SU-DHL-6 (cell line): ENCODE measurements at regions not wholly inside any gene's neighbourhood (a gene's known extent, or its start where the extent isn't known, plus 50 kb on each side); places are given as distances from the start of the nearest gene placed in this dataset.

ENCODE experiments used
- H2AFZ ChIP-seq: fragments of 200-600 bp; sonication (generic); 2 replicates; pipeline ENCODE4 v1.6.1; 2014; ENCODE audit warnings: low read depth, mild to moderate bottlenecking, moderate library complexity, mixed read lengths, antibody characterized with exemption, low read length; ENCODE audit not compliant: severe bottlenecking
- H3F3A ChIP-seq: fragments of 200-600 bp; shearing (Covaris generic); 2 replicates; pipeline ENCODE4 v1.6.0; 2016; ENCODE audit warnings: antibody characterized with exemption, mild to moderate bottlenecking; ENCODE audit not compliant: insufficient read depth
- H3K27ac ChIP-seq: fragments of 200-600 bp; sonication (generic); 2 replicates; pipeline ENCODE4 v1.5.1; 2016; ENCODE audit warnings: low read depth, mild to moderate bottlenecking, low read length, moderate library complexity, mixed read lengths
- H3K27me3 ChIP-seq: fragments of 200-600 bp; sonication (generic), shearing (Covaris generic); 2 replicates; pipeline ENCODE4 v1.6.0; 2014; ENCODE audit warnings: mild to moderate bottlenecking, low read length
- H3K36me3 ChIP-seq: fragments of 200-600 bp; sonication (generic); 2 replicates; pipeline ENCODE4 v1.6.1; 2014; ENCODE audit warnings: mild to moderate bottlenecking, low read length, mixed read lengths
- H3K4me2 ChIP-seq: fragments of 300-600, 200-600 bp; shearing (Covaris generic), sonication (generic); 2 replicates; pipeline ENCODE4 v1.6.0; 2014; ENCODE audit warnings: low read length, low read depth, mild to moderate bottlenecking; ENCODE audit not compliant: poor library complexity, severe bottlenecking
- H3K4me3 ChIP-seq: fragments of 200-600 bp; sonication (generic); 2 replicates; pipeline ENCODE4 v1.5.1; 2014; ENCODE audit warnings: antibody characterized with exemption, low read length, mild to moderate bottlenecking, mixed read lengths; ENCODE audit not compliant: insufficient read depth, poor library complexity, severe bottlenecking
- H3K79me2 ChIP-seq: fragments of 200-600 bp; sonication (generic); 2 replicates; pipeline ENCODE4 v1.6.1; 2014; ENCODE audit warnings: mild to moderate bottlenecking, low read length, moderate library complexity; ENCODE audit not compliant: insufficient read depth
- H3K9ac ChIP-seq: fragments of 200-600 bp; sonication (generic); 2 replicates; pipeline ENCODE4 v1.7.0; 2014; ENCODE audit warnings: mild to moderate bottlenecking, low read length
- H3K9me2 ChIP-seq: fragments of 200-600 bp; sonication (generic); replicated peaks from 2 replicates; pipeline ENCODE4 v1.6.1; 2014; ENCODE audit warnings: low read length; ENCODE audit not compliant: insufficient read depth
- H3K9me3 ChIP-seq: fragments of 200-600 bp; sonication (generic); 2 replicates; pipeline ENCODE4 v1.6.1; 2014; ENCODE audit warnings: low read length, mixed read lengths; ENCODE audit not compliant: insufficient read depth
- H4K20me1 ChIP-seq: fragments of 200-600 bp; sonication (generic); 2 replicates; pipeline ENCODE4 v1.6.1; 2014; ENCODE audit warnings: low read depth, mild to moderate bottlenecking, antibody characterized with exemption, low read length, moderate library complexity, mixed read lengths
- CTCF ChIP-seq: fragments of 200-600 bp; sonication (generic); IDR thresholded peaks from one replicate; pipeline ENCODE4 v1.5.1; 2017; ENCODE audit warnings: antibody characterized with exemption, mild to moderate bottlenecking, low read length, moderate library complexity; ENCODE audit not compliant: insufficient read depth, poor library complexity, severe bottlenecking
- EZH2phosphoT487 ChIP-seq: fragments of 200-600 bp; sonication (generic), shearing (Covaris generic); conservative IDR thresholded peaks from 2 replicates; pipeline ENCODE4 v1.6.1; 2018; ENCODE audit warnings: mild to moderate bottlenecking, antibody characterized with exemption, low read length, moderate library complexity, mixed read lengths

- Histone ChIP-seq H3K27ac (no peak overlapping the region), H3K9ac (no peak overlapping the region), H4K20me1 (no peaks in the 10 kb centered on the region), H3K79me2 (no peaks in the 10 kb centered on the region), H3K36me3 (no peaks in the 10 kb centered on the region), H3K4me3 (no peak overlapping the region), H3K9me3 (no peaks in the 10 kb centered on the region), H3K27me3 (no peaks in the 10 kb centered on the region), H3F3A (no peaks in the 10 kb centered on the region), H3K4me2 (no peak overlapping the region), H3K9me2 (no peaks in the 10 kb centered on the region), H2AFZ (no peak overlapping the region)
- TF ChIP-seq CTCF (no peak), EZH2phosphoT487 (no peak)
These were observed 230.8 kb downstream of the ANAPC1 start for GRCh38 chr2:111653103-111653624.

GRCh38 chr2:111653913-111654312 lies 230.1 kb downstream of the ANAPC1 start:
- Histone ChIP-seq H3K4me3 (no peak overlapping the region), H3F3A (no peaks in the 10 kb centered on the region), H2AFZ (no peak overlapping the region), H3K9me3 (no peaks in the 10 kb centered on the region), H3K4me2 (no peak overlapping the region), H3K27ac (no peak overlapping the region), H3K36me3 (no peaks in the 10 kb centered on the region), H3K9ac (no peak overlapping the region), H3K79me2 (no peaks in the 10 kb centered on the region), H3K9me2 (no peaks in the 10 kb centered on the region), H3K27me3 (no peaks in the 10 kb centered on the region), H4K20me1 (no peaks in the 10 kb centered on the region)
- TF ChIP-seq CTCF: no peak
- no peak for TF ChIP-seq EZH2phosphoT487

- Histone ChIP-seq H3K27me3 (no peaks in the 10 kb centered on the region), H3K9me3 (no peaks in the 10 kb centered on the region), H3K36me3 (no peaks in the 10 kb centered on the region), H2AFZ (no peak overlapping the region), H3K79me2 (no peaks in the 10 kb centered on the region), H3K9me2 (no peaks in the 10 kb centered on the region), H3K4me2 (no peak overlapping the region), H3F3A (no peaks in the 10 kb centered on the region), H4K20me1 (no peaks in the 10 kb centered on the region), H3K9ac (no peak overlapping the region), H3K4me3 (no peak overlapping the region), H3K27ac (no peak overlapping the region)
- TF ChIP-seq EZH2phosphoT487: no peak
- TF ChIP-seq CTCF: no peak
These were observed 229.2 kb downstream of the ANAPC1 start for GRCh38 chr2:111654829-111655228.
